Right ventricle myocardium inferior (tissue), 1 donor: ENCODE measurements at regions not wholly inside any gene's neighbourhood (a gene's known extent, or its start where the extent isn't known, plus 50 kb on each side); places are given as distances from the start of the nearest gene placed in this dataset.

Experiments used
- ATAC-seq: fragments of 200-7000 bp; cut with Tn5 transposase; one replicate; pipeline ENCODE4 v1.9.1; 2020; ENCODE audit warnings: mild to moderate bottlenecking, moderate library complexity
- DNase-seq: peaks from one replicate; pipeline ENCODE4 v3.0.0; 2021; ENCODE audit errors: missing footprints
- intact Hi-C: fragments of 100-400 bp; cut with DNase I; formaldehyde crosslinking; loops from one replicate; pipeline ENCODE4 v1.11.0; 2022
- donor health status: DM: no; HTN: yes; CAD: no; lungs with severe emphysema.

GRCh38 chr4:3715855-3716630 is 50.1 kb upstream of the ADRA2C start:
- no peak for ATAC-seq
- intact Hi-C loops, result no loop called here
- DNase-seq, result peak; percentile 20

DNA sequence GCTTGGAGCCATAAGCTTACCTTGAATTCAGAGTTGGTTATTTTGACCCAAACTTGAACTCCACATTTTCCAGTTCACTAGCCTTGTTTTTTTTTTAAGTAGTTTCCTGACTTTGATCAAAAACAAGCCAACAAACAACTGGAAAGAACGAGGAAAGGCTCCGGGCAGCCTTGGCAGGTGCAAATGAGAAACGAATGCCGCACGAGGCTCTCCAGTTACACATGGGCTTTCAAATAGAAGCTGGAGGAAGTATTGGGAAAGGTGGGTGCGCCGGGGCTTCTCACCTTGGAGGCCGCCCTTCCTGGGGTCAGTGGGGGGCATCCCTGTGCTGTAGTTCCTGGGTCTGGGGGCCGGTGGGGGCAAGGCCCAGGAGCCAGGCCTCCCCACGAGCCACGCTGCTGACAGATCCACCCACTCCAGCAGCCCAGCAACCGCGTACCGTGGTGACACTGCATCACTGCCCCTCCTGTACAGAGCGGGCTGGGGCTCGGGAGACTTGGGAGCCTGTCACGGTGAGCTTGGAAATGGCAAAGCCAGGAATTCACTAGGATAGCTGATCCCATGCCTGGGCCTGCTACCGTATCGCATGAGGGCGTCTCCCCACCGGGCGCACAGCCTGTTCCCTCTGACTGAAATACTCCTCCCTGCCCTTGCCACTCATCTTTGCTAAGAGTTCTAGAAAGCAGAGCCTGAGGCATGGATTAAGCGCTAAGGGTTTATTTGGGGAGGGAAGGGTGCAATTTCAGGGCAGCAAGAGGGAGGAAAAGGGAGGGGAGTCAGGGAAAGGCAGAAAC is 50.9 kb upstream of the ADRA2C start:
- DNase-seq (peak; percentile 37), ATAC-seq (no peak)
- intact Hi-C loops, result no loop called here

DNA sequence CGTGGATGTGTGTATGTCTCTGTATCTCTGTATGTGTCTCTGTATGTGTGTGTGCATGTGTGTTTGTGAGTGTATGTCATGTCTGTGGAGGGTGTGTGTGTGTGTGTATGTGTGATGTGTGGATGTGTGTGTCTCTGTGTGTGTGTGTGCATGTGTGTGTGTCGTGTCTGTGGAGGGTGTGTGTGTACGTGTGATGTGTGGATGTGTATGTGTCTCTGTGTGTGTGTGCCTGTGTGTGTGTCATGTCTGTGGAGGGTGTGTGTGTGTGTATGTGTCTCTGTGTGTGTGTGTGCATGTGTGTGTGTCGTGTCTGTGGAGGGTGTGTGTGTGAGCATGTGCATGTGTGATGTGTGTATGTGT is 51.6 kb upstream of the ADRA2C start:
- intact Hi-C loops, result no loop called here
- DNase-seq, result no peak
- ATAC-seq, result no peak

GRCh38 chr4:3713817-3714641 is 52.2 kb upstream of the ADRA2C start:
- DNase-seq (peak; percentile 28), ATAC-seq (no peak)
- intact Hi-C loops, result no loop called here

DNA sequence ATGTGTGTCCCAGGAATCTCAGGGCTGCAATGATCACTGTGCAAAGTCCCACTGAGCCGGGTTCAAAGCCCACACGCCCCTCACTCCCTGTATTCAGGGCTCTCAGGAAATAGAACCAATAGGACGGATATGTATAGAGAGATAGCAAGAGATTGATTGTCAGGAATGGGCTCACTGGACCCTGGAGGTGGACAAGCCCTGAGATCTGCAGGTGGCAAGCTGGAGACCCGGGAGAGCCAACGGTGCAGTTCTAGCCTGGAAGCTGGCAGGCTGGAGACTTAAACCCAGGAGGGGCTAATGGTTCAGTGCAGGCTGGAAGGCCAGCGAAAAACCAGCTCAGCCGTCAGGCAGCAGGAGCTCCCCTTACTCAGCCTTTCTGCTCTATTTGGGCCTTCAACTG is 52.8 kb upstream of the ADRA2C start:
- intact Hi-C loops, result no loop called here
- ATAC-seq (no peak), DNase-seq (peak; percentile 57)

DNA sequence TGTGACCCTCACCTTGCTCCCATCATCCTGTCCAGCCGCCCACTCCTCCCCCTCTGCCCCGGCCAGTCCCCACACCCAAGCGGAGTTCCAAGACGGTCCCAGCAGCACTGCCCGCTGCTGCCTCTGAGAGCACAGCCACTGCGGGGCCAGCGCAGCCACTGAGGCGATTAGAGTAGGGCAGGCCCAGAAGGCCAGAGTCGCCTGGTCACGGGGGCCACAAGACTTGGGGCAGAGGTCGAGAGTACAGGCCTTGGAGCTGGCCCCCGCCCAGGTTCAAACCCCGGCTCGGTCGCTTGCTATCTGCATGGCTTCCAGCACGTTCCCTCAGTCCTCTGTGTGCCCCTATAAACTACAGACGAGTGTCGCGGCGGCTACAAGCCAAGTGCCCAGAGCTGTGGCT is 53.2 kb upstream of the ADRA2C start:
- no peak for ATAC-seq
- peak; percentile 70 for DNase-seq
- intact Hi-C loops, result no loop called here

GRCh38 chr4:3712112-3712805 is 53.9 kb upstream of the ADRA2C start:
- peak; percentile 47 for DNase-seq
- intact Hi-C loops, result no loop called here
- ATAC-seq, result no peak

DNA sequence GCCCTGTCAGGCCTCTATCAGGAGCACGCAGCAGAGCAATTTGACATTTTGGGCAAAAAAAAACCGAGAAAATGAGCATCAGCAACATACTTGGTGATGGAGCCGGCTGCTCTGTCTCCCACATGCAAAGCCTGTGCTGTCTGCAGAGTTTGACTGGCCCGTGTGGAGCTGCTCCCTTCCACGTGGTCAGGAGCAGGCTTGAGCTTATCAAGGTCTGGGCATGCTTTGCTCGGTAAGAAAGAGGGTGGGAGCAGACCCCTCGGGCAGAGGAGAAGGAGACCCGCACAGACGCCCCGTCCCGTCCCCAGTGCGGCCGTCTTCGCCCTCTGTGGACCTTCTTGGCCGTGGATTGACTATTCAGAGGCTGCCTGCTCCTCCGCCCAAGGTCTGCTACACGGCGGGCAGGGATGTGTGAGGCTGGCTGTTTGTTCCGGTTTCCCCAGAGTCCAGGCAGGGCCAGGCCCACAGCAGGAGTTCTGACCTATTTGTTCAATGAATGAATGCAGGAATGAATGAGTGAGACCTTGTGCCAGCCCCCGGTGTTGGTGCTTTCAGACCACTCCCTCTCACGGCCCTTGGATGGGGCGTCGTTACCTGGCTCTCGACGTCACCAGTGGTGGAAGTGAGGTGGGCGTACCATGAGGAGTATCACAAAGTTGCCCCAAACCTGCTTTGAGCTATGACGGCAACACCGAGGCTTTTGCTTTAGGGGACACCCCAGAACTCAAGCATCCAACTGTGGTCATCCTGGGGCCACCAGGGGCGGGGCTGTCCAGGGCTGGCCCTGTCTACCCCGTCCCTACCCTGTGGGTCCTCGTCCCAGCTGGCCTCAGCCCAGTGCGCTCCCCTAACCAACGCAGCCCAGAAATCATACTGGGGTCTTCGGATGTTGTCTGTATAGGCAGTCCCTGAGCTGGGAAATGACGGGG is 54.7 kb upstream of the ADRA2C start:
- intact Hi-C loops, result no loop called here
- ATAC-seq (no peak), DNase-seq (peak; percentile 45)

DNA sequence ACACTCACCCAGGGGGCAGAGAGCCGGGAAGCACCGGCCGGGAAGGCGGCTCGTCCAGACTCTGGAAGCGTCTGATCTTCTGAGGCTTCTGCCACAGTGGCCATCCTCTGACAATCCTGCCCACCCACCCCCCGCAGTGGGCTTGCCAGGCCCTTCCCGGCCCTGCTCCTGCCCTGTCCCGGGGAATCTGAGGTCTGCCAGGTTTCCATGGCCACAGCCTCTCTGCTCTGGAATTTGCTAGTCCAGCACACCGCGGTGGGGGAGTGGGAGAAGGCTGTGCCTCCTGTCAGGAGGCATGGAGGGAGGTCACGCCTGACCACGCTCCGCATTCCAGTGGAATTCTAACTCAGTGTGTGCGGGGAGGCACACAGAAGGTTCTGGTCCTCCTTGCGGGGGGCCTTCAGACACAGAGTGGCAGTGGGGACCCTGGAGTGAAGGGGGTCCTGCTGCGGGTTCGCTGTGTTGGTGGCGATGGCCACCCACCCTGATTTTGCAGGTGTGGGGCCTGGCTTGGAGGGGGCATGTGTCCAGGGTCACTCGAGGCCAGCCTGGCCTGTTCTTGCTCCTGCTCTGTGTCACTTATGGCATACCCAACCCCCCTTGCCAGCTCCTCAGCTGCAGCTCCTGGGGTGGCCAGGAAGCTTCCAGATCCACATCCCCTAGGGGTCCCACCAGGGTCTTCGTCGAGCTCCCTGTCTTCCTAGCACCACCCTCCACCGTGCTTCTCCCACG is 55.6 kb upstream of the ADRA2C start:
- intact Hi-C loops, result no loop called here
- peak; percentile 45 for DNase-seq
- no peak for ATAC-seq

GRCh38 chr4:3709846-3710441 is 56.2 kb upstream of the ADRA2C start:
- intact Hi-C loops, result no loop called here
- peak; percentile 16 for DNase-seq

DNA sequence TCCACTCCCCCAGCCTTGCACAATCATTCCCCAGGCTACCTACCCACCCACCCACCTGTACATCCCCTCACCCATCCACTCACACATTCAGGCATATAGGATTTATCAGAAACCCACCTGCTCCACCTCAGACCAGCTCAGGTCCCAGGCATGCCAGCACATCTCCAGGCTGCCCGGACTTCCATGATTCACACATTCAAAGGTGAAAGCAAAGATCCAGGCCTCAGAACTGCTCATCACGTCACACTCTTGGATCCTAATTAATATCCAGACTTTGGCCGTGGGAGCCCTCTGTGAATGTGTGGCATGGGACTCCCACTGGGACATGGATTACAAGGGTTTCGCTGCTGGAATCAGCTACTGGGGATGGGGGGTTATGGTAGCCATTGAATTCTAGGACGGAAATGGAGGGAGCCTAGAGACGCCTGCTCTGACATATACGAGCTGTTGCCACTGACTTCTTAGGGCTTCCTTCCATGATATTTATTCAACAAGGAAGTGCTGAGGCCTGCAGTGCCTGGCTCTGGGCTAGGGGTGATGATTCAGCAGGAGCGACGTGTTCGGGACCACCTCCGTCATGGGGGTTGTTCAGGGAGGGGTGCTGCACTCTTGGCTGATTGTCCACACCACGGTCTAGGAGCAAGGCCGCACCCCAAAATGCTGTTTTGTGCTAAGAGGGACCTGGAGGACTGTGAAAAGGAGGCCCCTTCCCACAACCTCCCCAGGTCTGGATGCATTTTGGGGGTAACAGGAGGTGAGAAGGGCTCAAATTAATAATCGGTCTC is 56.9 kb upstream of the ADRA2C start:
- ATAC-seq, result no peak
- intact Hi-C loops, result no loop called here
- DNase-seq, result peak; percentile 7

More at GRCh38 chr4:3709846-3710441, 56.2 kb upstream of the ADRA2C start:
- no peak for ATAC-seq

- ATAC-seq (no peak), DNase-seq (peak; percentile 47)
- intact Hi-C loops, result no loop called here
These were observed 57.6 kb upstream of the ADRA2C start for GRCh38 chr4:3708611-3709010.

GRCh38 chr4:3708103-3708510 is 58.1 kb upstream of the ADRA2C start:
- intact Hi-C loops, result no loop called here
- peak; percentile 35 for ATAC-seq
- peak; percentile 51 for DNase-seq

DNA sequence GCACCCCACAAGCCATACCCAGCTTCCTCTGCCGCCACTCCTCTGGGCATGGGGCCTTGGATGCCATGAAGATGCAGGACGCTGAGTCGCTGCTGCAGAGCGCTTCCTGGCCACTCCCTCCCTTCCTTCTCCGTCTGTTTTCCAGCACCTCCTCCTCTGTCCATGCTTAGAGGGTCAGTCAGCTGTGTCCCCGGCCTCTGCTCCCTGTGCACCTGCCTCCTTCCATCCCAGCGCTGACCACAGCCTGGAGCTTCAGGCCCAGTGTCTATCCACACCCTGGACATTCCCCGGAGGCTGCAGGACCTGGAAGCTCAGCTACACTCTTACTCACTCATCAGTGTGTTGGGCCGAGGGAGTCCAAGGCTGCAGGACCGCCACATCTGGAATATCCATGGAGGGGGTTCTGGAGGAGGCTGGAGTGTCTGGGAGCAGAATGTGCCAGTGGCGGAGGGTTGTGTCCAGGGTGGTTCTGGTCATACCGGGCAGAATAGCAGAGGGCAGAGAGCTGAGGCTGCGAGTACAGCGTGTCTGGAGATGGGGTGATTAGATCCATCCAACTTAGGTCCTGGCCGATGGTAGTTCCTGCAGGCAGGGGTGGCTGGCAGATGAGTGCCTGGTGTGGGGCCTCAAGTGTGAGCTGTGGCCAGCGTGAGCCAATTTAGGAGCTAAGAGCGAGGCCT is 58.6 kb upstream of the ADRA2C start:
- DNase-seq (no peak), ATAC-seq (no peak)

GRCh38 chr4:3706565-3707422 is 59.4 kb upstream of the ADRA2C start:
- intact Hi-C loops, result no loop called here
- DNase-seq, result peak; percentile 47
- ATAC-seq, result no peak

More for the DNA sequence above, 58.6 kb upstream of the ADRA2C start:
- intact Hi-C loops, result no loop called here
